ENCODE measurements at regions not wholly inside any gene's neighbourhood (a gene's known extent, or its start where the extent isn't known, plus 50 kb on each side); places are given as distances from the start of the nearest gene placed in this dataset.

GRCh38 chr2:225318440-225318839, 81.1 kb upstream of the NYAP2 start:
- H3K27me3 ChIP-seq = no peaks in the 10 kb centered on the region
- no peak overlapping the region for H3K27ac ChIP-seq
- H3K9me3 ChIP-seq = peaks cover 0 to 6% (median 0%) of the 10 kb centered on the region in 4 donors
- TF ChIP-seq POLR2A (IDR thresholded peaks at IDR 0.05) (no peak), CTCF (IDR thresholded peaks at IDR 0.05) (no peak)
- no peaks in the 10 kb centered on the region for H3K4me1 ChIP-seq
- H3K4me3 ChIP-seq = no peak overlapping the region
- DNase-seq = no peak
- H3K36me3 ChIP-seq = no peaks in the 10 kb centered on the region

- Histone ChIP-seq H3K9me3 (peaks cover 0 to 6% (median 0%) of the 10 kb centered on the region in 4 donors), H3K4me3 (no peak overlapping the region), H3K36me3 (no peaks in the 10 kb centered on the region), H3K27ac (no peak overlapping the region), H3K4me1 (no peaks in the 10 kb centered on the region), H3K27me3 (no peaks in the 10 kb centered on the region)
- no peak for DNase-seq
- TF ChIP-seq CTCF (IDR thresholded peaks at IDR 0.05) = no peak
- no peak for TF ChIP-seq POLR2A (IDR thresholded peaks at IDR 0.05)
Observed at GRCh38 chr2:225317186-225317585, 82.3 kb upstream of the NYAP2 start.

GRCh38 chr2:225310745-225311144, 88.8 kb upstream of the NYAP2 start:
- Histone ChIP-seq H3K4me3 (no peak overlapping the region), H3K36me3 (no peaks in the 10 kb centered on the region), H3K27ac (no peak overlapping the region), H3K4me1 (no peaks in the 10 kb centered on the region), H3K27me3 (no peaks in the 10 kb centered on the region), H3K9me3 (no peaks in the 10 kb centered on the region)
- no peak for TF ChIP-seq CTCF (IDR thresholded peaks at IDR 0.05)
- TF ChIP-seq POLR2A (IDR thresholded peaks at IDR 0.05) = no peak
- no peak for DNase-seq

GRCh38 chr2:225309516-225309915, 90.0 kb upstream of the NYAP2 start:
- no peak overlapping the region for H3K27ac ChIP-seq
- no peaks in the 10 kb centered on the region for H3K9me3 ChIP-seq
- no peaks in the 10 kb centered on the region for H3K4me1 ChIP-seq
- no peaks in the 10 kb centered on the region for H3K36me3 ChIP-seq
- no peak overlapping the region for H3K4me3 ChIP-seq
- H3K27me3 ChIP-seq = no peaks in the 10 kb centered on the region
- no peak for DNase-seq
- TF ChIP-seq POLR2A (IDR thresholded peaks at IDR 0.05) (no peak), CTCF (IDR thresholded peaks at IDR 0.05) (no peak)

- no peak overlapping the region for H3K4me3 ChIP-seq
- DNase-seq = no peak
- TF ChIP-seq CTCF (IDR thresholded peaks at IDR 0.05) = no peak
- no peak for TF ChIP-seq POLR2A (IDR thresholded peaks at IDR 0.05)
- no peaks in the 10 kb centered on the region for H3K27me3 ChIP-seq
- peaks cover 0 to 4% (median 0%) of the 10 kb centered on the region in 4 donors for H3K9me3 ChIP-seq
- H3K4me1 ChIP-seq = no peaks in the 10 kb centered on the region
- no peak overlapping the region for H3K27ac ChIP-seq
- no peaks in the 10 kb centered on the region for H3K36me3 ChIP-seq
Observed at GRCh38 chr2:225296951-225297350, 102.6 kb upstream of the NYAP2 start.

- TF ChIP-seq CTCF (IDR thresholded peaks at IDR 0.05) = no peak
- no peak for TF ChIP-seq POLR2A (IDR thresholded peaks at IDR 0.05)
- Histone ChIP-seq H3K27ac (no peak overlapping the region), H3K36me3 (no peaks in the 10 kb centered on the region), H3K4me1 (no peaks in the 10 kb centered on the region), H3K9me3 (no peaks in the 10 kb centered on the region), H3K27me3 (no peaks in the 10 kb centered on the region), H3K4me3 (no peak overlapping the region)
- DNase-seq = no peak
Observed at GRCh38 chr2:225295102-225295501, 104.4 kb upstream of the NYAP2 start.
